ENCODE measurements at regions not wholly inside any gene's neighbourhood (a gene's known extent, or its start where the extent isn't known, plus 50 kb on each side); places are given as distances from the start of the nearest gene placed in this dataset.

DNA sequence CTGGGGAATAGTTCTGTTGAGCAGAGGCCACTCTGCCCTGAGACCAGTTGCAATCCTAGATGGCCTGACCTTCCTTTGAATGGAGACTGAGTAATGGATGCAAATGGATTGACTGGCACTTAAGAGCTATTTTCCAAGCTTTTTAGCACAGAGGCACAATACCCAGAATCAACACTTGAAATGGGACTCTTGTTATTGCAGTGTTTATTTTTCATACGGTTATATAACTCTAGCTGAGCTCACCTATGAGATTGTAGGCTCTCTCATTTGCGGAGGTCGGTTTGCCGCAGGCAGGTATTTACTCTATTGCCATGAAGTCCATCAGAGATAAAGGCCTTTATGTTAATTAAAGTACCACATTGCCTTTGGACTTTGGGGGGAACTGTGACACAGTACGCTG, 422.3 kb upstream of the CELF4 start:
- TF ChIP-seq, protein P1, sequence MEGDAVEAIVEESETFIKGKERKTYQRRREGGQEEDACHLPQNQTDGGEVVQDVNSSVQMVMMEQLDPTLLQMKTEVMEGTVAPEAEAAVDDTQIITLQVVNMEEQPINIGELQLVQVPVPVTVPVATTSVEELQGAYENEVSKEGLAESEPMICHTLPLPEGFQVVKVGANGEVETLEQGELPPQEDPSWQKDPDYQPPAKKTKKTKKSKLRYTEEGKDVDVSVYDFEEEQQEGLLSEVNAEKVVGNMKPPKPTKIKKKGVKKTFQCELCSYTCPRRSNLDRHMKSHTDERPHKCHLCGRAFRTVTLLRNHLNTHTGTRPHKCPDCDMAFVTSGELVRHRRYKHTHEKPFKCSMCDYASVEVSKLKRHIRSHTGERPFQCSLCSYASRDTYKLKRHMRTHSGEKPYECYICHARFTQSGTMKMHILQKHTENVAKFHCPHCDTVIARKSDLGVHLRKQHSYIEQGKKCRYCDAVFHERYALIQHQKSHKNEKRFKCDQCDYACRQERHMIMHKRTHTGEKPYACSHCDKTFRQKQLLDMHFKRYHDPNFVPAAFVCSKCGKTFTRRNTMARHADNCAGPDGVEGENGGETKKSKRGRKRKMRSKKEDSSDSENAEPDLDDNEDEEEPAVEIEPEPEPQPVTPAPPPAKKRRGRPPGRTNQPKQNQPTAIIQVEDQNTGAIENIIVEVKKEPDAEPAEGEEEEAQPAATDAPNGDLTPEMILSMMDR (IDR thresholded peaks at IDR 0.05), result no peak
- TF ChIP-seq POLR2AphosphoS5 (IDR thresholded peaks at IDR 0.05) (no peak), POLR2A (IDR thresholded peaks at IDR 0.05) (no peak)
